ENCODE measurements at regions not wholly inside any gene's neighbourhood (a gene's known extent, or its start where the extent isn't known, plus 50 kb on each side); places are given as distances from the start of the nearest gene placed in this dataset.

- TF ChIP-seq CTCF (optimal IDR thresholded peaks at IDR 0.05 in 1 of 3, IDR thresholded peaks at IDR 0.05 in 1 of 3, conservative IDR thresholded peaks at IDR 0.05 in 1 of 3; ENCODE audit: extremely low read depth in 1 of 3, insufficient read depth in 2 of 3, low read length in 3 of 3) = no peak
- TF ChIP-seq EZH2 (IDR thresholded peaks at IDR 0.05; ENCODE audit: low read length) = no peak
These were observed 187.9 kb upstream of the ARID1B start for GRCh38 chr6:156589281-156589680.

All from keratinocyte (primary cell).